ENCODE measurements at regions not wholly inside any gene's neighbourhood (a gene's known extent, or its start where the extent isn't known, plus 50 kb on each side); places are given as distances from the start of the nearest gene placed in this dataset.

DNA sequence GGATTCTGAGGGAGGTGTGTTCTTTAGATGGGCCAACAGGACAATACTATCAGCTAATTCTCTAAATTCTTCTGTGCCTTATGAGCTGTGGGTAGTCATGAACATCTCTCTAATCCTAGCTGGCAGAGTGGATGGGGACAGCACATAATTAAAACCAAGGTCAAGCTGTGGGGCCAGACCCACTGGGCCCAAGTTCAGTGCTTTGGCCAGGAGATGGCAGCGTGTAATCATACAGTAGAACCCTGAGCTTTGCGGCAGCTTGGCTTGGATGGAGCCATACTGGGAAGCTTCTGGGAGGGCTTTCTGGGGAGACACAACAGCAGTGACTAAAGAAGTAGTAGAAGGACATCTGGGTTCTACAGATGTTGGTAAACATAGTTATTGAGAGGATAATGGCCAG lies 140.3 kb upstream of the CXCL13 start:
- Histone ChIP-seq H3F3A (replicated peaks; ENCODE audit: low read depth) (no peaks in the 10 kb centered on the region), H3K4me1 (ENCODE audit: insufficient read depth) (no peaks in the 10 kb centered on the region), H3K79me2 (replicated peaks; ENCODE audit: insufficient read depth) (no peaks in the 10 kb centered on the region), H3K27ac (ENCODE audit: low read depth) (no peak overlapping the region), H2AFZ (no peak overlapping the region), H3K4me2 (no peak overlapping the region), H3K36me3 (ENCODE audit: insufficient read depth) (no peaks in the 10 kb centered on the region), H4K20me1 (replicated peaks; ENCODE audit: insufficient read depth) (no peaks in the 10 kb centered on the region), H3K4me3 (no peak overlapping the region), H3K27me3 (ENCODE audit: insufficient read depth) (no peaks in the 10 kb centered on the region), H3K9me2 (ENCODE audit: insufficient read depth) (no peaks in the 10 kb centered on the region)
- peak; percentile 81 for ATAC-seq
- Mint-ChIP-seq H3K36me3 (ENCODE audit: low read depth) (peaks cover 18% of the 10 kb centered on the region), H3K4me1 (no peaks in the 10 kb centered on the region; the same call in 2 of the 3 replicates), H3K4me3 (no peak overlapping the region), H3K27ac (no peak overlapping the region), H3K27me3 (ENCODE audit: insufficient read depth, low read depth, poor library complexity) (peaks cover 2% of the 10 kb centered on the region), H3K9me3 (peaks cover 57% of the 10 kb centered on the region)
- DNase-seq (ENCODE audit: low spot score) = peak; percentile 52
- no peak for TF ChIP-seq STAT1 (IDR thresholded peaks at IDR 0.05; ENCODE audit: unreplicated experiment)
- peak; percentile 63 to 72 for TF ChIP-seq CTCF (conservative IDR thresholded peaks at IDR 0.05; ENCODE audit: low read depth in 2 of 2)

DNA sequence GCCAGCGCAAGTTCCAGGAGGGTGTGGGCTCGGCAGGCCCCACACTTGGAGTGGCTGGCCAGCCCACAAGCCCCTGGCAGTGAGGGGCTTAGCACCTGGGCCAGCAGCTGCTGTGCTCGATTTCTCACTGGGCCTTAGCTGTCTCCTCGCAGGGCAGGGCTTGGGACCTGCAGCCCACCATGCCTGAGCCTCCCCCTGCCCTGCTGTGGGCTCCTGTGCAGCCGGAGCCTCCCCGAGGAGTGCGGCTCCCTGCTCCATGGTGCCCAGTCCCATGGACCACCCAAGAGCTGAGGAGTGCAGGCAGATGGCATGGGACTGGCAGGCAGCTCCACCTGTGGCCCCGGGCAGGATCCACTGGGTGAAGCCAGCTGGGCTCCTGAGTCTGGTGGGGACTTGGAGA lies 139.2 kb upstream of the CXCL13 start:
- no peaks in the 10 kb centered on the region for H3K27me3 ChIP-seq (ENCODE audit: insufficient read depth)
- H3K36me3 ChIP-seq (ENCODE audit: insufficient read depth) = no peaks in the 10 kb centered on the region
- H3K4me3 ChIP-seq = no peak overlapping the region
- no peak overlapping the region for H2AFZ ChIP-seq
- no peaks in the 10 kb centered on the region; the same call in 2 of the 3 replicates for H3K4me1 Mint-ChIP-seq
- H3K4me3 Mint-ChIP-seq = no peak overlapping the region
- H3K36me3 Mint-ChIP-seq (ENCODE audit: low read depth) = peaks cover 18% of the 10 kb centered on the region
- H3K27me3 Mint-ChIP-seq (ENCODE audit: insufficient read depth, low read depth, poor library complexity) = peaks cover 2% of the 10 kb centered on the region
- H3K27ac Mint-ChIP-seq = no peak overlapping the region
- no peaks in the 10 kb centered on the region for H3K9me2 ChIP-seq (ENCODE audit: insufficient read depth)
- H3K79me2 ChIP-seq (replicated peaks; ENCODE audit: insufficient read depth) = no peaks in the 10 kb centered on the region
- H3K27ac ChIP-seq (ENCODE audit: low read depth) = no peak overlapping the region
- no peaks in the 10 kb centered on the region for H3K4me1 ChIP-seq (ENCODE audit: insufficient read depth)
- H4K20me1 ChIP-seq (replicated peaks; ENCODE audit: insufficient read depth) = no peaks in the 10 kb centered on the region
- no peak for ATAC-seq
- no peaks in the 10 kb centered on the region for H3F3A ChIP-seq (replicated peaks; ENCODE audit: low read depth)
- peaks cover 51% of the 10 kb centered on the region for H3K9me3 Mint-ChIP-seq
- no peak overlapping the region for H3K4me2 ChIP-seq
- no peak for DNase-seq (ENCODE audit: low spot score)
- TF ChIP-seq CREB1 (CRISPR knock-in tag; IDR thresholded peaks at IDR 0.05; ENCODE audit: low read depth) (no peak), POLR2AphosphoS5 (IDR thresholded peaks at IDR 0.05; ENCODE audit: low read depth) (no peak), ETS1 (IDR thresholded peaks at IDR 0.05) (no peak), EZH2 (IDR thresholded peaks at IDR 0.05; ENCODE audit: low read depth, unreplicated experiment) (no peak), ZNF331 (CRISPR knock-in tag; IDR thresholded peaks at IDR 0.05; ENCODE audit: low read depth) (no peak), STAT1 (IDR thresholded peaks at IDR 0.05; ENCODE audit: unreplicated experiment) (no peak), CTCF (conservative IDR thresholded peaks at IDR 0.05; ENCODE audit: low read depth in 2 of 2) (no peak), ZNF114 (CRISPR knock-in tag; IDR thresholded peaks at IDR 0.05) (no peak), NANOG (IDR thresholded peaks at IDR 0.05; ENCODE audit: borderline replicate concordance) (no peak)
- TF ChIP-seq, protein P1, sequence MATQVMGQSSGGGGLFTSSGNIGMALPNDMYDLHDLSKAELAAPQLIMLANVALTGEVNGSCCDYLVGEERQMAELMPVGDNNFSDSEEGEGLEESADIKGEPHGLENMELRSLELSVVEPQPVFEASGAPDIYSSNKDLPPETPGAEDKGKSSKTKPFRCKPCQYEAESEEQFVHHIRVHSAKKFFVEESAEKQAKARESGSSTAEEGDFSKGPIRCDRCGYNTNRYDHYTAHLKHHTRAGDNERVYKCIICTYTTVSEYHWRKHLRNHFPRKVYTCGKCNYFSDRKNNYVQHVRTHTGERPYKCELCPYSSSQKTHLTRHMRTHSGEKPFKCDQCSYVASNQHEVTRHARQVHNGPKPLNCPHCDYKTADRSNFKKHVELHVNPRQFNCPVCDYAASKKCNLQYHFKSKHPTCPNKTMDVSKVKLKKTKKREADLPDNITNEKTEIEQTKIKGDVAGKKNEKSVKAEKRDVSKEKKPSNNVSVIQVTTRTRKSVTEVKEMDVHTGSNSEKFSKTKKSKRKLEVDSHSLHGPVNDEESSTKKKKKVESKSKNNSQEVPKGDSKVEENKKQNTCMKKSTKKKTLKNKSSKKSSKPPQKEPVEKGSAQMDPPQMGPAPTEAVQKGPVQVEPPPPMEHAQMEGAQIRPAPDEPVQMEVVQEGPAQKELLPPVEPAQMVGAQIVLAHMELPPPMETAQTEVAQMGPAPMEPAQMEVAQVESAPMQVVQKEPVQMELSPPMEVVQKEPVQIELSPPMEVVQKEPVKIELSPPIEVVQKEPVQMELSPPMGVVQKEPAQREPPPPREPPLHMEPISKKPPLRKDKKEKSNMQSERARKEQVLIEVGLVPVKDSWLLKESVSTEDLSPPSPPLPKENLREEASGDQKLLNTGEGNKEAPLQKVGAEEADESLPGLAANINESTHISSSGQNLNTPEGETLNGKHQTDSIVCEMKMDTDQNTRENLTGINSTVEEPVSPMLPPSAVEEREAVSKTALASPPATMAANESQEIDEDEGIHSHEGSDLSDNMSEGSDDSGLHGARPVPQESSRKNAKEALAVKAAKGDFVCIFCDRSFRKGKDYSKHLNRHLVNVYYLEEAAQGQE (IDR thresholded peaks at IDR 0.05; ENCODE audit: unreplicated experiment) = no peak
